ELF-1 (cell line): ENCODE measurements at regions not wholly inside any gene's neighbourhood (a gene's known extent, or its start where the extent isn't known, plus 50 kb on each side); places are given as distances from the start of the nearest gene placed in this dataset.
A peak's percentile ranks its signal among the peaks of the same experiment; 100 is the strongest.
"Not testable (repeated sequence)": the region's sequence is repeated elsewhere in the genome, so short reads cannot be mapped to it uniquely, and the experiment has no call there.

ENCODE experiments used
- DNase-seq: peaks from one replicate; pipeline ENCODE4 v3.0.0-alpha.2; 2016; ENCODE audit warnings: low read depth, low spot score

- peak; percentile 74 for DNase-seq
These were observed 231.7 kb downstream of the SKIDA1 start for GRCh38 chr10:21293518-21294356.

GRCh38 chr10:21292763-21293517, 232.5 kb downstream of the SKIDA1 start:
- peak; percentile 88 for DNase-seq

- DNase-seq, result no peak
These were observed 234.9 kb downstream of the SKIDA1 start for GRCh38 chr10:21290499-21291160.

- no peak for DNase-seq
These were observed 235.5 kb downstream of the SKIDA1 start for GRCh38 chr10:21289961-21290360.

- no peak for DNase-seq
These were observed 236.2 kb downstream of the SKIDA1 start for GRCh38 chr10:21289271-21289670.

- DNase-seq, result no peak
These were observed 239.6 kb downstream of the SKIDA1 start for GRCh38 chr10:21285742-21286331.

- DNase-seq, result no peak
These were observed 240.3 kb downstream of the SKIDA1 start for GRCh38 chr10:21285207-21285606.

GRCh38 chr10:21284301-21284700, 241.2 kb downstream of the SKIDA1 start:
- DNase-seq, result no peak

- not testable (repeated sequence) for DNase-seq
These were observed 242.4 kb downstream of the SKIDA1 start for GRCh38 chr10:21283053-21283452.

- DNase-seq, result peak; percentile 93
These were observed 243.6 kb downstream of the SKIDA1 start for GRCh38 chr10:21281765-21282484.

- no peak for DNase-seq
These were observed 244.4 kb downstream of the SKIDA1 start for GRCh38 chr10:21280971-21281572.

- DNase-seq, result no peak
These were observed 245.4 kb downstream of the SKIDA1 start for GRCh38 chr10:21280037-21280436.

GRCh38 chr10:21279217-21279575, 246.3 kb downstream of the SKIDA1 start:
- peak; percentile 65 for DNase-seq

- peak; percentile 92 for DNase-seq
These were observed 246.8 kb downstream of the SKIDA1 start for GRCh38 chr10:21278491-21279216.

GRCh38 chr10:21273400-21273968, 252.0 kb downstream of the SKIDA1 start:
- DNase-seq, result no peak

- no peak for DNase-seq
These were observed 252.7 kb downstream of the SKIDA1 start for GRCh38 chr10:21272643-21273399.

GRCh38 chr10:21270976-21271375, 254.5 kb downstream of the SKIDA1 start:
- DNase-seq, result no peak

GRCh38 chr10:21269289-21269688, 256.2 kb downstream of the SKIDA1 start:
- DNase-seq, result no peak

GRCh38 chr10:21265622-21266021, 259.9 kb downstream of the SKIDA1 start:
- no peak for DNase-seq
